ENCODE measurements at regions not wholly inside any gene's neighbourhood (a gene's known extent, or its start where the extent isn't known, plus 50 kb on each side); places are given as distances from the start of the nearest gene placed in this dataset.

DNA sequence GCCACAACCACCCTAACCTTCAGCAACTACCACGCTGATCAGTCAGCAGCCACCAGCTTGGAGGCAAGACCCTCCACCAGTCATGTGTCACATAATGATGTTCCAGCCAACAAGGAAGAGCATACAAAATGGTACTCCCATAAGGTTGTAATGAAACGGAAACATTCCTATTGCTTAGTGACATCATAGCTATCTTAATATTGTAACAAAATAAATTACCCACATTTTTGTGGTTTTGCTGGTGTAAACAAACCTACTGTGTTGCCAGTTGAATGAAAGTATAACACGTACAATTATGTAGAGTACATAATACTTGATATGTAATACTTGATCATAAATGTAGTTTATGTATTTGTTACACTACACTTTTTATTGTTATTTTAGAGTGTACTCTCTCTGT lies 1363.2 kb upstream of the ADGRL4 start:
- Mint-ChIP-seq H3K4me1 (ENCODE audit: unreplicated experiment) (peaks cover 6% of the 10 kb centered on the region), H3K36me3 (ENCODE audit: unreplicated experiment) (no peaks in the 10 kb centered on the region), H3K27me3 (ENCODE audit: unreplicated experiment) (no peaks in the 10 kb centered on the region), H3K4me3 (ENCODE audit: unreplicated experiment) (no peak overlapping the region), H3K27ac (ENCODE audit: unreplicated experiment) (no peak overlapping the region), H3K9me3 (ENCODE audit: unreplicated experiment) (peaks cover 8% of the 10 kb centered on the region)
- no peak for DNase-seq (ENCODE audit: extremely low spot score, unreplicated experiment)
- TF ChIP-seq, protein P1, sequence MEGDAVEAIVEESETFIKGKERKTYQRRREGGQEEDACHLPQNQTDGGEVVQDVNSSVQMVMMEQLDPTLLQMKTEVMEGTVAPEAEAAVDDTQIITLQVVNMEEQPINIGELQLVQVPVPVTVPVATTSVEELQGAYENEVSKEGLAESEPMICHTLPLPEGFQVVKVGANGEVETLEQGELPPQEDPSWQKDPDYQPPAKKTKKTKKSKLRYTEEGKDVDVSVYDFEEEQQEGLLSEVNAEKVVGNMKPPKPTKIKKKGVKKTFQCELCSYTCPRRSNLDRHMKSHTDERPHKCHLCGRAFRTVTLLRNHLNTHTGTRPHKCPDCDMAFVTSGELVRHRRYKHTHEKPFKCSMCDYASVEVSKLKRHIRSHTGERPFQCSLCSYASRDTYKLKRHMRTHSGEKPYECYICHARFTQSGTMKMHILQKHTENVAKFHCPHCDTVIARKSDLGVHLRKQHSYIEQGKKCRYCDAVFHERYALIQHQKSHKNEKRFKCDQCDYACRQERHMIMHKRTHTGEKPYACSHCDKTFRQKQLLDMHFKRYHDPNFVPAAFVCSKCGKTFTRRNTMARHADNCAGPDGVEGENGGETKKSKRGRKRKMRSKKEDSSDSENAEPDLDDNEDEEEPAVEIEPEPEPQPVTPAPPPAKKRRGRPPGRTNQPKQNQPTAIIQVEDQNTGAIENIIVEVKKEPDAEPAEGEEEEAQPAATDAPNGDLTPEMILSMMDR (IDR thresholded peaks at IDR 0.05): no peak

DNA sequence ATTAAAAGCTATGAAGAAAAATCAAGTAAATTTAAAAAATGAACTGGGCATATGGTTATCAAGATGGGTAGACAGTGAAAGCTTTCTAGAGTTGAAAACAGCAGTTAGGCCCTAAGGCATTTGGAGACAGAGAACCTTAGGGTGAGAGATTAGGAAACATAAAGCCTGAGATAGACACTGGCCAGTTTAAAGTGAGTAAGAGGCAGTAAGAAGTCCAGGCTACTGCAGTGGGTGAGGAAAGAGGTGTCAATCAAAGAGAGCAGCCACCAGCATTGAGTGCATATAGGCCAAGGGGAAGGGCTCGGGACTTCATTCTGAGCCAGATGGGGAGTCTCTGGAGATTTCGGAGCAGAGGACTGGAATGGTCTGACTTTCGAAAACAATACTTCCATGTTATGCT lies 1360.5 kb upstream of the ADGRL4 start:
- Mint-ChIP-seq H3K27ac (ENCODE audit: unreplicated experiment) (no peak overlapping the region), H3K4me1 (ENCODE audit: unreplicated experiment) (no peaks in the 10 kb centered on the region), H3K27me3 (ENCODE audit: unreplicated experiment) (no peaks in the 10 kb centered on the region), H3K36me3 (ENCODE audit: unreplicated experiment) (no peaks in the 10 kb centered on the region), H3K4me3 (ENCODE audit: unreplicated experiment) (no peak overlapping the region), H3K9me3 (ENCODE audit: unreplicated experiment) (peaks cover 8% of the 10 kb centered on the region)
- no peak for DNase-seq (ENCODE audit: extremely low spot score, unreplicated experiment)
- TF ChIP-seq, protein P1 (IDR thresholded peaks at IDR 0.05): no peak

DNA sequence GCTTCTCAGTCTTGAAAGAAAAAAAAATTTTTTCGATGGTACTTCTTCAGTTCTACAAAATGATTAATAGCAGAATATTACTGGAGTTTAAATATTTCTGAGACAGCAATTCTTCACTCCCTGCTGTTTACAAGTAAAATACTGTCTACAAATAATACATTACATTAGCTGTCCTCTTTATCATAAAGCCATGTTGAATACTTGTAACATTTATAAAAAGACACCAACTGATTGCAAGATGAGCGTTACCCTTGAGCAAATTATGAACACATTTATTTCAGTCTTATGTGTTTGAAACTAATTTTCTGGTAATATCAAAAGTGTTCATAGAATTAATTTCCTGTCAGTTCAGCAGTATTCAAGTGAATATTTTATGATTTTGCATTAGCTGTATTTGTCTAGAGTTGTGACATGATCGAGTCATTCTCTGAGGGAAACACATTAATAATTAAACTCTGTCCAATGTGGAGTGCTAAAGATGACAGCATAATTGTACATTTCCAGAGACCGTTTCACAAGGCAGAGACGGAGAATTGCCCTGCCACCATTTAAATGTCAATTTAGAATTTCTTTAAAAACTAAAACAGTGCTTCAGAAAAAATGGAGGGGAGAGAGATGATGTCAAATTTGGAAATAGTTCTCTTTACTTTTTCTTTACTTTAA lies 1359.0 kb upstream of the ADGRL4 start:
- no peak overlapping the region for H3K27ac Mint-ChIP-seq (ENCODE audit: unreplicated experiment)
- TF ChIP-seq, protein P1 (IDR thresholded peaks at IDR 0.05): no peak
- no peaks in the 10 kb centered on the region for H3K4me1 Mint-ChIP-seq (ENCODE audit: unreplicated experiment)
- H3K9me3 Mint-ChIP-seq (ENCODE audit: unreplicated experiment): peaks cover 8% of the 10 kb centered on the region
- H3K4me3 Mint-ChIP-seq (ENCODE audit: unreplicated experiment): no peak overlapping the region
- DNase-seq (ENCODE audit: extremely low spot score, unreplicated experiment): no peak
- H3K27me3 Mint-ChIP-seq (ENCODE audit: unreplicated experiment): no peaks in the 10 kb centered on the region
- H3K36me3 Mint-ChIP-seq (ENCODE audit: unreplicated experiment): no peaks in the 10 kb centered on the region

DNA sequence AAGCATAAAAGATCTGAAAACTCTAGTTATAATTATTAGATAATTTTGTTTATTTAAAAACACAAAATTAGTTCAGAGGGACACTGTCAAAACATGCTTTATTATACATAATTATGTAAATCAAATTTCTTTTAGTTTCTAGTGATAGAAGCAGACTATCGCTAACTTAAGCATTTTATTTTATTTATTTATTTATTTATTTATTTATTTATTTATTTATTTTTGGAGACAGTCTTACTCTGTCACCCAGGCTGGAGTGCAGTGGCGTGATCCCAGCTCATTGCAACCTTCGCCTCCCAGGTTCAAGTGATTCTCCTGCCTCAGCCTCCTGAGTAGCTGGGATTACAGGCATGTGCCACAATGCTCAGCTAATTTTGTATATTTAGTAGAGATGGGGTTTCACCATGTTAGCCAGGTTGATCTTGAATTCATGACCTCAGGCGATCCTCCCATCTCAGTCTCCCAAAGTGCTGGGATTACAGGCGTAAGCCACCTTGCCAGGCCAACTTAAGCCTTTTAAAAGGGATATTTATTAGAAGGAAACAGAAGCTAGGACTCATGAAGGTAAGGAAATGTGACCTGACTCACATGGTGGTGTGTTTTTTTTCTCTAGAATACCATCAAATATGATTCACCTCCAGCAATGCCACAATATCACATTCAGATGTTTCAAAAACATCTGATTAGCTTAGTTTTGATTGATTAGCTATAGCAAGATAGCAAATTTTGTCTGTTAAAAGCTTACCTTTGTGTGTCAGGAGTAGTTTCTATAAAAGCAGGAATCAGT lies 1357.4 kb upstream of the ADGRL4 start:
- Mint-ChIP-seq H3K9me3 (ENCODE audit: unreplicated experiment) (peaks cover under 1% of the 10 kb centered on the region), H3K4me1 (ENCODE audit: unreplicated experiment) (no peaks in the 10 kb centered on the region), H3K27me3 (ENCODE audit: unreplicated experiment) (no peaks in the 10 kb centered on the region), H3K4me3 (ENCODE audit: unreplicated experiment) (no peak overlapping the region), H3K27ac (ENCODE audit: unreplicated experiment) (no peak overlapping the region), H3K36me3 (ENCODE audit: unreplicated experiment) (no peaks in the 10 kb centered on the region)
- no peak for DNase-seq (ENCODE audit: extremely low spot score, unreplicated experiment)
- TF ChIP-seq, protein P1 (IDR thresholded peaks at IDR 0.05): no peak

DNA sequence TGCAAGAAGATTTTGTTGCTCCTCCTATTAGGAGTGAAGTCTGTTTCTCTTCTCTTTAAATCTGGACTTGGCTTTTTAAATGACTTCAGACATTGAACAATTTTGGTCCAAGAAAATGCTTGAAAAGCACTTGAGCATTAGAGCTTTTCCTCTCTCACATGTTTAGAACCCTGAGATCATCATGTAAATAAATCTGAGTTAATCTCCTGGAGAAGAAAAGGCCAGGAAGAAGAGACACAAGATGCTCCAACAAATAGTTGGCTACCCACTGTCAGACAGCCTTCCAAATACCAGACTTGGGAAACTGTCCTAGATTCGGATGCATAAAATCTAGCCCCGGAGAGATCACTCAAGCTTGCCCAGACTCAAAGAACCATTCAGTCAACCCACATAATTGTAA lies 1353.1 kb upstream of the ADGRL4 start:
- Mint-ChIP-seq H3K4me3 (ENCODE audit: unreplicated experiment) (no peak overlapping the region), H3K27me3 (ENCODE audit: unreplicated experiment) (no peaks in the 10 kb centered on the region), H3K27ac (ENCODE audit: unreplicated experiment) (no peak overlapping the region), H3K36me3 (ENCODE audit: unreplicated experiment) (no peaks in the 10 kb centered on the region), H3K4me1 (ENCODE audit: unreplicated experiment) (peaks cover 2% of the 10 kb centered on the region), H3K9me3 (ENCODE audit: unreplicated experiment) (no peaks in the 10 kb centered on the region)
- TF ChIP-seq, protein P1 (IDR thresholded peaks at IDR 0.05): no peak
- DNase-seq (ENCODE audit: extremely low spot score, unreplicated experiment): no peak
